H1 (cell line): ENCODE measurements at regions not wholly inside any gene's neighbourhood (a gene's known extent, or its start where the extent isn't known, plus 50 kb on each side); places are given as distances from the start of the nearest gene placed in this dataset.

Experiments used
- CTCF ChIA-PET: fragments of 300-600 bp; sonication (Branson Sonifier 250); formaldehyde crosslinking; loops from one replicate; lab custom pipeline; 2021; ENCODE audit not compliant: partially characterized antibody; lab: Charles Lee
- POLR2A ChIA-PET: fragments of 300-600 bp; sonication (Branson Sonifier 250); formaldehyde crosslinking; loops from one replicate; lab custom pipeline; 2021; ENCODE audit warnings: inconsistent platforms; ENCODE audit not compliant: partially characterized antibody; lab: Charles Lee
- DNase-seq, 2 experiments: peaks; one replicate each; pipeline versions ENCODE4 v3.0.0 to v3.0.0-alpha.2; 2010 to 2022; ENCODE audit warnings: low spot score in 2 of 2, low read depth in 1 of 2, mixed read lengths in 1 of 2
- FAIRE-seq: peaks from 2 replicates; lab custom pipeline; 2011; peaks lifted over from hg19 to GRCh38; lab: Jason Lieb, UNC
- H2AFZ ChIP-seq: 2 replicates; pipeline ENCODE4 v1.8.1; 2012; ENCODE audit warnings: low read length, inconsistent platforms
- H2AK5ac ChIP-seq: 2 replicates; pipeline ENCODE4 v1.6.1; 2013; ENCODE audit warnings: low read depth, low read length
- H2BK120ac ChIP-seq: replicated peaks from 2 replicates; pipeline ENCODE3; 2013; ENCODE audit warnings: low read depth, low read length, inconsistent platforms
- H2BK12ac ChIP-seq: 2 replicates; pipeline ENCODE4 v1.6.1; 2013; ENCODE audit warnings: low read depth, low read length
- H2BK15ac ChIP-seq: 2 replicates; pipeline ENCODE4 v1.6.1; 2013; ENCODE audit warnings: low read length
- H2BK20ac ChIP-seq: 2 replicates; pipeline ENCODE4 v1.6.1; 2013; ENCODE audit warnings: low read length
- H2BK5ac ChIP-seq: 2 replicates; pipeline ENCODE4 v1.6.1; 2013; ENCODE audit warnings: low read depth, low read length
- H3K14ac ChIP-seq: 2 replicates; pipeline ENCODE4 v1.6.1; 2013; ENCODE audit warnings: inconsistent platforms; ENCODE audit not compliant: insufficient read length
- H3K18ac ChIP-seq: 2 replicates; pipeline ENCODE4 v1.6.1; 2013; ENCODE audit warnings: low read length; ENCODE audit errors: extremely low read depth
- H3K23ac ChIP-seq: 2 replicates; pipeline ENCODE4 v1.6.1; 2013; ENCODE audit warnings: inconsistent platforms; ENCODE audit not compliant: insufficient read length
- H3K23me2 ChIP-seq: 2 replicates; pipeline ENCODE4 v1.6.1; 2013; ENCODE audit warnings: low read depth, low read length
- H3K27ac ChIP-seq: 2 replicates; pipeline ENCODE4 v1.6.1; 2011; ENCODE audit warnings: low read depth, low read length, inconsistent platforms
- H3K27me3 ChIP-seq, 4 experiments: replicated peaks in 1 of 4; 1 replicate in 1 of 4; 2 replicates in 3 of 4; pipeline versions ENCODE4 v1.6.1 to v1.8.1; 2011 to 2013; ENCODE audit warnings: low read length in 3 of 4, mild to moderate bottlenecking in 3 of 4, inconsistent platforms in 2 of 4, mixed read lengths in 2 of 4, moderate library complexity in 1 of 4; ENCODE audit not compliant: control insufficient read depth in 3 of 4, insufficient read depth in 3 of 4; ENCODE audit errors: extremely low read depth in 1 of 4
- H3K36me3 ChIP-seq, 4 experiments: 2 replicates each; pipeline versions ENCODE4 v1.6.1 to v1.8.1; 2011 to 2013; ENCODE audit warnings: mild to moderate bottlenecking in 4 of 4, low read length in 3 of 4, moderate library complexity in 2 of 4, control low read depth in 1 of 4, inconsistent platforms in 1 of 4; ENCODE audit not compliant: insufficient read depth in 4 of 4, control insufficient read depth in 2 of 4
- H3K4ac ChIP-seq: replicated peaks from 2 replicates; pipeline ENCODE3; 2013; ENCODE audit warnings: low read length, low read depth, mixed read lengths, inconsistent platforms; ENCODE audit not compliant: insufficient read length
- H3K4me1 ChIP-seq, 4 experiments: replicated peaks in 1 of 4; 1 replicate in 1 of 4; 2 replicates in 3 of 4; pipeline versions ENCODE4 v1.6.1 to v1.8.1; 2011 to 2013; ENCODE audit warnings: low read length in 3 of 4, inconsistent platforms in 2 of 4, mixed read lengths in 1 of 4; ENCODE audit not compliant: insufficient read depth in 4 of 4, control insufficient read depth in 3 of 4
- H3K4me2 ChIP-seq, 2 experiments: 2 replicates each; pipeline versions ENCODE4 v1.6.1 to v1.8.1; 2011 to 2013; ENCODE audit warnings: low read depth in 2 of 2, low read length in 2 of 2, control low read depth in 1 of 2, inconsistent platforms in 1 of 2, mild to moderate bottlenecking in 1 of 2; ENCODE audit not compliant: insufficient read depth in 1 of 2
- H3K4me3 ChIP-seq, 4 experiments: fragments of 200-600, 300-600 bp in 1 of 4; sonication (generic), shearing (Covaris generic), sonication (Bioruptor Twin) in 1 of 4; 2 replicates each; pipeline versions ENCODE4 v1.5.1 to v1.8.1; 2011 to 2016; ENCODE audit warnings: low read length in 4 of 4, low read depth in 3 of 4, control low read depth in 2 of 4, inconsistent platforms in 2 of 4, mild to moderate bottlenecking in 2 of 4, mixed read lengths in 1 of 4, moderate library complexity in 1 of 4; ENCODE audit not compliant: insufficient read depth in 2 of 4; ENCODE audit errors: extremely low read depth in 1 of 4
- H3K56ac ChIP-seq: replicated peaks from 2 replicates; pipeline ENCODE3; 2013; ENCODE audit warnings: low read depth, mild to moderate bottlenecking, mixed read lengths, low read length, inconsistent platforms; ENCODE audit not compliant: insufficient read length
- H3K79me1 ChIP-seq: 2 replicates; pipeline ENCODE4 v1.6.1; 2013; ENCODE audit warnings: low read depth, low read length, control low read depth
- H3K79me2 ChIP-seq, 2 experiments: 2 replicates each; pipeline versions ENCODE4 v1.6.1 to v1.8.1; 2012 to 2013; ENCODE audit warnings: low read length in 2 of 2, mild to moderate bottlenecking in 2 of 2, inconsistent platforms in 1 of 2; ENCODE audit not compliant: insufficient read depth in 2 of 2, control insufficient read depth in 1 of 2
- H3K9ac ChIP-seq, 4 experiments: replicated peaks in 1 of 4; 1 replicate in 1 of 4; 2 replicates in 3 of 4; pipeline versions ENCODE4 v1.6.1 to v1.8.1; 2011 to 2013; ENCODE audit warnings: low read depth in 3 of 4, low read length in 3 of 4, control low read depth in 2 of 4, mild to moderate bottlenecking in 2 of 4, moderate library complexity in 2 of 4, inconsistent platforms in 1 of 4; ENCODE audit errors: extremely low read depth in 1 of 4
- H3K9me3 ChIP-seq, 2 experiments: 2 replicates each; pipeline versions ENCODE4 v1.6.1 to v1.8.1; 2012 to 2013; ENCODE audit warnings: mild to moderate bottlenecking in 2 of 2, moderate library complexity in 2 of 2, control low read depth in 1 of 2, inconsistent platforms in 1 of 2, low read depth in 1 of 2, low read length in 1 of 2, mixed read lengths in 1 of 2; ENCODE audit not compliant: insufficient read depth in 2 of 2
- H4K20me1 ChIP-seq, 2 experiments: replicated peaks in 1 of 2; 2 replicates each; pipeline versions ENCODE3 to v1.8.1; 2011 to 2013; ENCODE audit warnings: inconsistent platforms in 2 of 2, low read length in 2 of 2, mild to moderate bottlenecking in 1 of 2; ENCODE audit not compliant: insufficient read depth in 2 of 2, control insufficient read depth in 1 of 2
- H4K5ac ChIP-seq: 2 replicates; pipeline ENCODE4 v1.6.1; 2013; ENCODE audit warnings: low read length, low read depth, mixed read lengths, inconsistent platforms; ENCODE audit not compliant: insufficient read length
- H4K8ac ChIP-seq: 2 replicates; pipeline ENCODE4 v1.8.0; 2013; ENCODE audit warnings: mild to moderate bottlenecking, moderate library complexity, low read length, inconsistent platforms; ENCODE audit not compliant: insufficient read depth; ENCODE audit errors: extremely low read depth
- H4K91ac ChIP-seq: replicated peaks from 2 replicates; pipeline ENCODE3; 2013; ENCODE audit warnings: low read length, mixed read lengths, inconsistent platforms; ENCODE audit not compliant: insufficient read length
- ATF2 ChIP-seq: IDR thresholded peaks from 2 replicates; pipeline ENCODE4 v1.6.1; 2012; ENCODE audit warnings: low read length, inconsistent platforms
- E2F6 ChIP-seq: IDR thresholded peaks from 2 replicates; pipeline ENCODE4 v1.6.1; 2012; ENCODE audit warnings: inconsistent platforms
- EGR1 ChIP-seq: IDR thresholded peaks from 2 replicates; pipeline ENCODE4 v1.6.1; 2011; ENCODE audit warnings: low read depth, low read length, borderline replicate concordance
- EZH2 ChIP-seq: fragments of 200-600 bp; sonication (generic); IDR thresholded peaks from 2 replicates; pipeline ENCODE4 v1.7.1; 2012; ENCODE audit warnings: low read depth, mild to moderate bottlenecking, moderate library complexity, low read length, inconsistent platforms; ENCODE audit not compliant: severe bottlenecking
- HDAC6 ChIP-seq: IDR thresholded peaks from one replicate; pipeline ENCODE4 v1.7.1; 2012; ENCODE audit warnings: low read depth, mild to moderate bottlenecking, inconsistent platforms, low read length, moderate library complexity
- PHF8 ChIP-seq: fragments of 200-600 bp; sonication (generic); conservative IDR thresholded peaks from 2 replicates; pipeline ENCODE4 v1.7.1; 2012; ENCODE audit warnings: low read depth, mild to moderate bottlenecking, inconsistent platforms, low read length, moderate library complexity
- RAD21 ChIP-seq, 2 experiments: IDR thresholded peaks in 1 of 2; conservative IDR thresholded peaks in 1 of 2; 2 replicates each; pipeline ENCODE4 v1.6.1; 2011; ENCODE audit warnings: low read depth in 2 of 2, low read length in 2 of 2, improper control_type of control experiment in 1 of 2, inconsistent platforms in 1 of 2, mild to moderate bottlenecking in 1 of 2, moderate library complexity in 1 of 2
- SAP30 ChIP-seq: fragments of 300-600 bp; sonication (generic); IDR thresholded peaks from 2 replicates; pipeline ENCODE4 v1.7.1; 2012; ENCODE audit warnings: low read length, moderate library complexity, mild to moderate bottlenecking, inconsistent platforms; ENCODE audit not compliant: insufficient read depth, insufficient replicate concordance
- SIRT6 ChIP-seq: IDR thresholded peaks from one replicate; pipeline ENCODE4 v1.7.1; 2012; ENCODE audit warnings: low read length, inconsistent platforms
- SP1 ChIP-seq: IDR thresholded peaks from 2 replicates; pipeline ENCODE4 v1.6.1; 2011; ENCODE audit warnings: low read depth, low read length
- TEAD4 ChIP-seq: IDR thresholded peaks from 2 replicates; pipeline ENCODE4 v1.6.1; 2012; ENCODE audit warnings: low read depth, low read length, inconsistent platforms, mixed read lengths
- YY1 ChIP-seq: IDR thresholded peaks from 2 replicates; pipeline ENCODE4 v1.6.1; 2011; ENCODE audit warnings: low read depth, mild to moderate bottlenecking, low read length
- WGBS, 2 experiments: shearing (Covaris generic) in 1 of 2; methylation state at CpG; one replicate each; pipeline versions ENCODE4 v1.1.6 to v1.1.7; 2013 to 2015; ENCODE audit warnings: low lambda C conversion rate in 2 of 2, mixed read lengths in 2 of 2, inconsistent platforms in 1 of 2, low coverage in 1 of 2, missing lambda C conversion rate in 1 of 2; ENCODE audit not compliant: insufficient replicate concordance in 2 of 2, insufficient coverage in 1 of 2, insufficient read length in 1 of 2; ENCODE audit errors: extremely low coverage in 1 of 2, missing lambda C conversion rate in 1 of 2; 5-methylcytosine and 5-hydroxymethylcytosine counted together

GRCh38 chr14:65808390-65808789, 395.9 kb downstream of the FUT8 start:
- Histone ChIP-seq H3K36me3 (no peaks in the 10 kb centered on the region), H3K56ac (no peak overlapping the region), H3K9ac (no peak overlapping the region), H3K27ac (no peak overlapping the region), H3K23me2 (no peaks in the 10 kb centered on the region), H3K79me1 (no peaks in the 10 kb centered on the region), H2BK12ac (no peak overlapping the region), H4K20me1 (no peaks in the 10 kb centered on the region), H3K4me3 (no peak overlapping the region), H2AK5ac (no peak overlapping the region), H4K91ac (no peak overlapping the region), H3K27me3 (no peaks in the 10 kb centered on the region), H3K18ac (no peak overlapping the region), H2BK120ac (no peak overlapping the region), H3K4ac (no peak overlapping the region), H4K5ac (no peak overlapping the region), H4K8ac (no peak overlapping the region), H3K14ac (no peak overlapping the region), H2AFZ (no peak overlapping the region), H3K4me2 (no peak overlapping the region), H3K79me2 (no peaks in the 10 kb centered on the region), H2BK5ac (no peak overlapping the region), H3K23ac (no peak overlapping the region), H2BK20ac (no peak overlapping the region), H3K9me3 (no peaks in the 10 kb centered on the region), H2BK15ac (no peak overlapping the region), H3K4me1 (peaks cover 0 to under 1% (median 0%) of the 10 kb centered on the region in 4 experiments; a peak in 3 of 7 replicates)
- FAIRE-seq: no peak
- DNase-seq: no peak
- ChIA-PET CTCF (interaction anchor here (6.7 kb wide), 1 partner anchor 16 kb away, joined by 43 read pairs; no protein-coding TSS in a partner anchor), POLR2A (no interaction called here)
- 87% methylated on average over 2 of the region's 2 CpGs; no CpG with 5 or more reads in 1 of the 2 experiments for WGBS, 2 experiments
- TF ChIP-seq SP1 (no peak), YY1 (no peak), EZH2 (no peak), PHF8 (no peak), RAD21 (IDR thresholded peaks at IDR 0.05 in 1 of 2, conservative IDR thresholded peaks at IDR 0.05 in 1 of 2; ENCODE audit: low read depth in 2 of 2, low read length in 2 of 2) (no peak), EGR1 (no peak), HDAC6 (no peak), TEAD4 (no peak), E2F6 (no peak), SIRT6 (no peak), ATF2 (no peak), SAP30 (no peak)
